C4-2B (cell line): ENCODE measurements at regions not wholly inside any gene's neighbourhood (a gene's known extent, or its start where the extent isn't known, plus 50 kb on each side); places are given as distances from the start of the nearest gene placed in this dataset.

Source experiments
- H3K27ac ChIP-seq: fragments of 450-650 bp; 2 replicates; pipeline ENCODE4 v1.5.1; 2017
- CTCF ChIP-seq: fragments of 450-650 bp; conservative IDR thresholded peaks from 2 replicates; pipeline ENCODE4 v1.5.1; 2017; ENCODE audit warnings: mild to moderate bottlenecking
- ZFX ChIP-seq: fragments of 450-650 bp; IDR thresholded peaks from 2 replicates; pipeline ENCODE4 v1.6.1; 2017

- no peak overlapping the region for H3K27ac ChIP-seq
Observed at GRCh38 chr5:158285698-158286097, 426.8 kb upstream of the CLINT1 start.

GRCh38 chr5:158284242-158284641 is 425.3 kb upstream of the CLINT1 start:
- TF ChIP-seq ZFX (no peak), CTCF (no peak)
- H3K27ac ChIP-seq = no peak overlapping the region

More at GRCh38 chr5:158285698-158286097, 426.8 kb upstream of the CLINT1 start:
- TF ChIP-seq CTCF (no peak), ZFX (no peak)

GRCh38 chr5:158283397-158283796 is 424.5 kb upstream of the CLINT1 start:
- H3K27ac ChIP-seq = no peak overlapping the region
- TF ChIP-seq CTCF = no peak
- TF ChIP-seq ZFX = no peak

GRCh38 chr5:158278216-158278925 is 419.4 kb upstream of the CLINT1 start:
- TF ChIP-seq CTCF (no peak), ZFX (no peak)
- no peak overlapping the region for H3K27ac ChIP-seq

GRCh38 chr5:158277276-158277675 is 418.3 kb upstream of the CLINT1 start:
- TF ChIP-seq ZFX (no peak), CTCF (no peak)
- no peak overlapping the region for H3K27ac ChIP-seq

- TF ChIP-seq CTCF = no peak
- TF ChIP-seq ZFX = no peak
- no peak overlapping the region for H3K27ac ChIP-seq
Observed at GRCh38 chr5:158276692-158277091, 417.7 kb upstream of the CLINT1 start.

- no peak for TF ChIP-seq ZFX
- no peak for TF ChIP-seq CTCF
- no peak overlapping the region for H3K27ac ChIP-seq
Observed at GRCh38 chr5:158275511-158275910, 416.6 kb upstream of the CLINT1 start.
